Spleen (tissue), 7 donors: ENCODE measurements at regions not wholly inside any gene's neighbourhood (a gene's known extent, or its start where the extent isn't known, plus 50 kb on each side); places are given as distances from the start of the nearest gene placed in this dataset.

Source experiments
- CTCF ChIP-seq, 11 experiments: fragments of 200-600 bp in 7 of 11; fragments of 450-650 bp in 4 of 11; sonication (generic) in 4 of 11; IDR thresholded peaks in 8 of 11; conservative IDR thresholded peaks in 3 of 11; 1 replicate in 7 of 11; 2 replicates in 4 of 11; pipeline versions ENCODE4 v1.4.0 to v1.8.0; 2016 to 2021; ENCODE audit warnings: antibody characterized with exemption in 11 of 11, inconsistent platforms in 4 of 11, mild to moderate bottlenecking in 1 of 11
- POLR2A ChIP-seq, 3 donors: fragments of 450-650 bp; IDR thresholded peaks; one replicate each; pipeline ENCODE4 v1.5.1; 2017; ENCODE audit warnings: antibody characterized with exemption in 3 of 3, mild to moderate bottlenecking in 1 of 3
- donor health status: DM: no; HTN: no; CAD: no; lungs with moderate emphysema.
- donor health status: DM: no; HTN: no; CAD: no.
- donor health status: DM: no; HTN: no; CAD: no.

- TF ChIP-seq CTCF (IDR thresholded peaks at IDR 0.05 in 8 of 11, conservative IDR thresholded peaks at IDR 0.05 in 3 of 11) (no peak), POLR2A (IDR thresholded peaks at IDR 0.05) (no peak)
These were observed 618.5 kb downstream of the C6orf118 start for GRCh38 chr6:164690702-164691500.
